NCI-H82 treated with DMSO at 0.1 percent for 48 hours (cell line): ENCODE measurements at regions not wholly inside any gene's neighbourhood (a gene's known extent, or its start where the extent isn't known, plus 50 kb on each side); places are given as distances from the start of the nearest gene placed in this dataset.
A peak's percentile ranks its signal among the peaks of the same experiment; 100 is the strongest.
"Not testable (repeated sequence)": the region's sequence is repeated elsewhere in the genome, so short reads cannot be mapped to it uniquely, and the experiment has no call there.

Experiments used
- DNase-seq: peaks from one replicate; lab custom pipeline; 2025; ENCODE audit not compliant: unreplicated experiment; lab: John Stamatoyannopoulos, UW

DNA sequence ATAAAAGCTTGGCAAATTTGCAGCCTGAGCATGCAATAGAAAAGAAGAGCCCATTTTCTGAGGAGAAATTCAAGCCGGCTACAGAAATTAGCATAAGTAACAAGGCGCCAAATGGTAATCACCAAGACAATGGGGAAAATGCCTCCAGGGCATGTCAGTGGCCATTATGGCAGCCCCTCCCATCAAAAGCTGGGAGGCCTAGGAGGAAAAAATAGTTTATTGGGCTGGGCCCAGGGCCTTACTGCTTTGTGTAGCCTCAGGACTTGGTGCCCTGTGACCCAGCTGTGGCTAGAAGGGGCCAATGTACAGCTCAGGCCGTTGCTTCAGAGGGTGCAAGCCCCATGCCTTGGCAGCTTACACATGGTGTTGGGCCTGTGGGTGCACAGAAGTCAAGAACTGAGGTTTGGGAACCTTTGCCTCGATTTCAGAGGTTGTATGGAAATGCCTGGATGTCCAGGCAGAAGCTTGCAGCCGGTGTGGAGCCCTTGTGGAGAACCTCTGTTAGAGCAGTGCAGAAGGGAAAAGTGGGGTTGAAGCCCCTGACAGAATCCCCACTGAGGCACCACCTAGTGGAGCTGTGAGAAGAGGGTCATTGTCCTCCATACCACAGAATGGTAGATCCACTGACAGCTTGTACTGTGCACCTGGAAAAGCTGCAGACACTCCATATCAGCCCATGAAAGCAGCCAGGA, 328.5 kb upstream of the MAP3K7 start:
- no peak for DNase-seq

GRCh38 chr6:90914312-90914711, 327.4 kb upstream of the MAP3K7 start:
- no peak for DNase-seq

- no peak for DNase-seq
These were observed 326.5 kb upstream of the MAP3K7 start for GRCh38 chr6:90913266-90913960.

DNA sequence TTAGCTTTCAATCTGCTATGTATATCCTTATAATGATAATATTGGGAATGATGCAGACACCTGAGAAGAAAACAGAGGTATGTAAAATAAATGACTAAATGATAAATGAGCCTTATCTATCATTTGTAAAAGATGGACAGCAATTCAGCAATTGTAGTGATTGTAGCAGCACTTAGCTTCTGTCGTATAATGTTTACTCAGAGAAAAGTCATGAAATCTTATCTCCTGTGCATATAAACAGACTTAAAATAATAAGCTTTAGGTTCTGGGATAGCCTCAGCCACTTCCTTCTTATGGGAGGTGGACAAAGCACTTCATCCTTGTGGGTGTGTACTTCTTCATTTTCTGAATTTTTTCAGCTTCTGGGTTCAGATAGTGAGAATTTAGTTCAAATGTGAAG, 324.8 kb upstream of the MAP3K7 start:
- no peak for DNase-seq

DNA sequence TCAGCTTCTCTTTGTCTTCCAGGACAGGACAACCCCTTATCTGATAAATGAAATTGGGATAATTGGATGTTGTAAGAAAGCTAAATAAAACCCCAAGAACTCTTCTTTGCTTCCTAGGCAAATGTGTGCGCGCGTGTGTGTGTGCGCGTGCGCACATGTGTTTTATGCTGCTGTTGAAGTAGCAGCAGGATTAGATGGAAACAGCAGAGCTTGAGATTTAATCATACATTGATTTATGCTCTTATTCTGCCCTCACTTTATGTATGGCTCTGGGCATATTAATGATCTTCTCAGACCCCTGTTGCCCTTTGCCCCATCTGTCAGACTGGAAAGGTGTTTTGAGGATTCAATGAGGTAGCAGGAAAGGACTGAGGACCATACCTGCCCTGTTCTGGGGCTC, 324.0 kb upstream of the MAP3K7 start:
- DNase-seq = no peak

- no peak for DNase-seq
These were observed 321.2 kb upstream of the MAP3K7 start for GRCh38 chr6:90907931-90908655.

- no peak for DNase-seq
These were observed 318.5 kb upstream of the MAP3K7 start for GRCh38 chr6:90905351-90905750.

GRCh38 chr6:90900034-90900433, 313.2 kb upstream of the MAP3K7 start:
- DNase-seq = no peak

DNA sequence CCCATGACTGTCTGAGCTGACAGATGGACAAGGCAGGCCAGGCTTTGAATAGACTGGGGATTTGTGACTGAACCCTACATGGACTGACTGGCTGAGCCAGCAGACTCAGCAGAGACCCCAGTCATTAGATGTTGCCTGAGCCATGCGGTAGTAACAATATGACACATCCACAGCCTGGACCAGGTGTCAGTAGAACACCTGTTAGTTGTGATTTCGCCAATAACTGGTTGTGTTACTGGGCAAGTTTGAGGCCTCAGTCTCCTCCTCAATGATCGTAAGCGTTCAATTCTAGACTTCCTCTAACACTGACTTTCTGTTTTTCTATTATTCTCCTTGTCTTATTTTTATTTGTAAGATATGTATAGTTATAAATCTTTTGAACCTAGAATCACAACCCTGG, 311.9 kb upstream of the MAP3K7 start:
- peak; percentile 10 for DNase-seq

GRCh38 chr6:90896075-90896547, 309.2 kb upstream of the MAP3K7 start:
- DNase-seq = no peak

DNA sequence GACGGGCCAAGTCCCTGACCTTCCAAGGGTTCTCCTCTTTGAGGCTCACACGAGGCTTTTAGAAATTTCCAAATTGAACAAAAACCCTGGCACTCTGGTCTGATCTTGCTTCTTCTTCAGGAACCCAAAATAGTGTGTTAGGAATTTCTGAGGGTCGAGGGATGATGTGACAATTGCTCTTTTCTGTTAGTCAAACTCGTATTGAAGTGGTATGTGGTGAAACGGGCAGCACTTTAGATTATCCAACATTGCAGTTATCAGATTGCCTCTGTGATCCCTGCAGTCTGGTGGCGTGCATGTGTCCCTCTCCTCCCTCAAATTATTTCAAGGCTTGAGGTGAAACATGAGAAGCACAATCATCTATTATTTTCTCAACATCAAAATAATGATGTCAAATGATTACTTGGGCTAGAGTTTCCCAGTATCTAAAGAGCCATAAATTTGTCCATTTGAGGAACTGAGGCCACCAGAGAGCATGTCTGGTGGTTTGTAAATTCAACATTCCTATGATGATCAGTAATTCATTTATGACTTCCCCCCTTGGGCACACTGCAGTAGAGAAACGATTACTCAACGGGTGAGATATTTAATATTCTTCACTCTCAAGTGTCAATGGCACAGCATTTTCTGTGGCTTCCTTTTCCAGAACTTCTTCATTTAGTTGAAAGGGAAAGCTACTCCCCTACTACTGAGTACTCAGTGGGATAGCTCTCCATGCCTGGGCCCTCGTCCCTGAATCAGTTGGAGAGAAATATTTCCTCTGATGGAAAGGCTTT, 308.6 kb upstream of the MAP3K7 start:
- DNase-seq = no peak

DNA sequence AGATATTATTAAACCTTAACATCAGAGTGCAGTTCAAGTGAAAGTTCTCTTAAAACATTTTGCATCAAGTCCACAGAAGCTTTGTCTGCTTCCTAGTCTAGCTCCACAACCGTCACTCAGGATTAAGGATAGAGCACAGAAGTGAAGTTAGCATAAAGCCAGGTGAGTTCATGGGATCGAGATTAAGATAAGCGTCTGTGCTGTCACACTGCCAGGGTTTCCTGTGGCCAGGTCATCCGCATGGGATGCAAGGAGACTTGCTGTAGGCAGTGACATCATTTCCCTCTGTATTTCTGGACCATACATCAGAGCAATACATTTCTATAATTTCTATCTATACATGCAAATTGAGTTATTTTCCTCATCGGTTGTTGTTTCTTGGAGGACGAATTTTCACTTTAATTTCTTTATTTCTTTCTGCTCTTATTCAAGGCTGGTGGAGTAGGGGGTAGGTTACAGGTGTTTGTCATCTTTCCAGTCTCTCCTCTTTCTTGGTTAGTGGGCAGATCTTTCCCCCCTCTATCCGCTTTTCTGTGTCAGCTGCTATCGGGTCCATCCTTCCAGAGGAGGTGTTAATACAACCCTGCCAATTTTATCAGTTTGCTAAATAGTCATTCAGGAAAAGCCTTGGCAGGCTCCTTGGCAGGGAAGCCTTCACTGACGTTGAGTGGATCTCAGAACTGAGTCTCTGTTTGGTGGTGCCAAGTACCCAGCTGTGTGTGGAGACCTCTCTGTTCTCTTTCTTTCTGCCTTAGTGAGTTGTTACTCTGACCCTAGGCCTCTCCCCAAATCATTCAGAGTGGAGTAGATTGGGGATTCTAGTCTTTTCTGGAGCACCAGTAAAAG, 307.6 kb upstream of the MAP3K7 start:
- peak; percentile 6 for DNase-seq

DNA sequence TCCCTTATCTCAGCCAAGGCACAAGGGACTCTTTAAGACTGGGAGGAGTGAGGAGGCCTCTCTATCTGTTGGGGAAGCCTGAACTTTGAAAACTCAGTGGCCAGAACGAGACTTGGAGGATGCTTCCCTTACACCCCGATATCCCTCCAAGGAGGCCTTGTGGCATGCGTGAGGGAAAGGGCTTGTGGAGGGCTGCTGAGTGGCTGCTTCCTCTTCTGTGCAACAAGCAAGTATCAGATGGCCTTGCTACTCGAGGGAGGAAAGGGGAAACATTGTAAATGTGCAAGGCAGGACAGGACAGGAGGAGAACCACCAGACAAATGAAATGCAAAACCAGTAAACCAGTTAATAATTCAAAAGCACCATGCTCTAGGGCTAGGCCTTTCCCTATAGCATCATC, 306.5 kb upstream of the MAP3K7 start:
- DNase-seq = no peak

GRCh38 chr6:90892271-90892670, 305.4 kb upstream of the MAP3K7 start:
- DNase-seq = no peak

DNA sequence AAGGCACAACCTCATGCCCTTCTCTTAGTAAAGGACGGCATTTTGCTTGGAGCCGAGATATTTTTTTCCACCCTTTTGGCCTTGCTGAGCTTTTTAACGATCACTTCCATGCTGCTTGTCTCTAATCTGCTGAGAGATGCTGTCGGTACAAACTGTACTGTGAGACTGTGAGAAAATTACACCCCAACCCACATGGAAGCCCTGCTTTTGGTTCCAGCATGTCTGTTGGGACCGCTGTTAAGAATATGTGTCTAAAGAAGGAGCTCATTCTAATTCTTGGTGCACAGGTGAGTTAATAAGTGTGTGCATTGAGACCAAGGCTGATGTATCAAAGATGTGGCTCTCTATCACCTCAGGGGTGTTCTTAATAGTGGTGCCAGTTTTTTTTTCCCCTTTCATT, 304.5 kb upstream of the MAP3K7 start:
- no peak for DNase-seq

DNA sequence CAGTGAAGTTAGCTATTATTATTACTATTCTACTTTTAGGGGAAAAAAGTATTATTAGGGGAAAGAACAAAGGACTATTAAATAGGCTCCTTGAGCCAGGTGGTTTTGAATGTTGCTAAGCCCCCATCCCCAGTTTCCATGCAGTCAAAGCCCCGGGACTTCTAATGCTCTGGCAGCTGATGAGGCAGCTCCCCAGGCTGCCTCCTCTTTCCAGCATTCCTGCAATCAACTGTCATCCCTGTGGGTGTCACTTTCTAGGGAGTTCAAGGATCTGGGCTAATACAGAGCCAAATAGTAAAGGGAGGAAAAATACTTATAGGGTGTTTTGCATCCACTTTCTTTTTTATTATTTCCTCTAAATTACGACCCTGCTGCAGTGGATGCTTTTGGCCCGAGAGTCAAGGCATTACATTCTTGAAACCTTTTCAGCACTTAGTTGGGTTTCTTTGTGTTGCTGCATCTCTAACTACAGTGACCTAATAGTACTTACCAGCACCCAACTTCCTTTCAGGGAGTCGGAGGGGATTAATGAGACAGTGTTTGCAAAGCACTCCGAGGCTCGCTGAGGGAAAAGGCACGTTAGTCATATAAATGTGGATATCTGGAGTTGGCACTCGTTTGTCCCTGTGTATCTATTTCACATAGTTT, 303.9 kb upstream of the MAP3K7 start:
- no peak for DNase-seq

DNA sequence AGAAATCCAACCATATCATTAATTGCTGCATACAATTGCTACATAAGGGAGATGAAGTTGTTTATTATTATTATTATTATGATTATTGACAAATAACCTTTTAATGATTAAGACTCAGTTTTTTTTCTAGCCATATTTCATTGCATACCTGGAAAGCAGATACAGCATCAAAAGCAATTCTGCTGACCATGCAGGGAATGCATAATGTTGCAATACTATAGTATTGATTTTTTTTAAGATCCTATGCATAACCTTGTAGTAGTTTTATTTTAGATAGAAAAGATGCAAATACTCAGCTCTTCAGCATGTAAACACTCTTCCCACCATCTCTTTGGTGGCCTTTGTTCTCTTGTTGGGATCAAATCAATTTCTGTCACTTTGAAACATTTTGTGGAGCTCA, 300.9 kb upstream of the MAP3K7 start:
- DNase-seq = no peak

DNA sequence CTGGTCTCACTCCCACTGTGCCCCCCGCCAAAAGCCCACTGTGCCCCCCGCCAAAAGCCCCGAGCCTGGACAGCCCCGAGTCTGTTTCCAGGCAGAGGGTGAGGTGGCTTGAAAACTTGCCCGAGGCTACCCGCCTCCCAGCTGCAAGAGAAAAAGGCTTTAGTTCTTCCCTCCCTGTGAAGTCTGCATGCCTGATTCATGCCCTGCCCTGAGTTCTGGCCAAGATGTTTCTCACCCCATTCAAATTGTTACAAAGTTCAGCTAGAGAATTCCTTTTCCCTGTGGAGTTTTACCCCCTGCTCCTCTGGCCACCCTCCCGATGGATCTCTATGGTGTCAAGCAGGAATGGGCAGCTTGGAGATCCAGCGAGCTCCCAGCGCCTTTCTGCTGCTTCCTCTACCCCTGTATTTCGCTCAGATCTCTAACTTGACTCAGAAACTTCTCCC, 298.8 kb upstream of the MAP3K7 start:
- no peak for DNase-seq

GRCh38 chr6:90885137-90885536, 298.3 kb upstream of the MAP3K7 start:
- not testable (repeated sequence) for DNase-seq

DNA sequence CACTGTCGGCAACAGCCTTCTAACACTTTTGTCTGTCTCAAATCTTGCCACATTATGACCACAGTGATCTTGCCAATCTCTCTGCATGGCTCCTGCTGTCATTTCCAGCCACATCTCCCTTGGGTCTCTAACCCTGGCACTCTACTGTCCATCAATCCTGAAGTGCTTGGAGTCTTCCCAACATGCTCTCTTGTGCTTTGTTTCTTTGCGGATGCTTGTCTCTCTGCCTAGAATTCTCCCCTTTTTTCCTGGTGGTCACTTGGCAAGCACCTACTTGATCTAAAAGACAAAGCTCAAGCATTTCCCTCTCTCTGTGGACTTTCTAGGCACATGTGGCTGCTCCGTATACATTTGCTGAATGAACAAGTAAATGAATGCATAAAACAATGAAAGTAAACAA, 290.7 kb upstream of the MAP3K7 start:
- DNase-seq = no peak
